OCI-LY7 (cell line): ENCODE measurements at regions not wholly inside any gene's neighbourhood (a gene's known extent, or its start where the extent isn't known, plus 50 kb on each side); places are given as distances from the start of the nearest gene placed in this dataset.

ENCODE experiments used
- BruUV-seq: library from RNA; stranded (reverse); fragments of 400-500 nt; replicated peaks from 2 replicates; lab custom pipeline; 2021; lab: Mats Ljungman, UMichigan
- CTCF ChIA-PET: fragments of 300-600 bp; sonication (Branson Sonifier 250); formaldehyde crosslinking; loops from one replicate; lab custom pipeline; 2022; ENCODE audit warnings: antibody characterized with exemption; ENCODE audit not compliant: unreplicated experiment; lab: Charles Lee
- POLR2A ChIA-PET: fragments of 300-600 bp; sonication (Branson Sonifier 250); formaldehyde crosslinking; loops from one replicate; lab custom pipeline; 2022; ENCODE audit warnings: antibody characterized with exemption; lab: Charles Lee
- DNase-seq: peaks from one replicate; pipeline ENCODE4 v3.0.0-alpha.2; 2015; ENCODE audit warnings: low spot score
- H2AFZ ChIP-seq: fragments of 200-600 bp; sonication (generic), shearing (Covaris generic); 2 replicates; pipeline ENCODE4 v1.6.1; 2014; ENCODE audit warnings: mild to moderate bottlenecking, antibody characterized with exemption, low read length, moderate library complexity
- H3K27ac ChIP-seq: fragments of 200-600 bp; sonication (generic); 2 replicates; pipeline ENCODE4 v1.5.1; 2014; ENCODE audit warnings: mixed run types, low read depth, mild to moderate bottlenecking, moderate library complexity, low read length, inconsistent platforms; ENCODE audit not compliant: poor library complexity, severe bottlenecking
- H3K36me3 ChIP-seq: fragments of 200-600 bp; sonication (generic); 2 replicates; pipeline ENCODE4 v1.6.1; 2014; ENCODE audit warnings: mild to moderate bottlenecking, antibody characterized with exemption, low read length, moderate library complexity, mixed read lengths; ENCODE audit not compliant: insufficient read depth
- H3K4me1 ChIP-seq: fragments of 200-600 bp; sonication (generic); 2 replicates; pipeline ENCODE4 v1.5.1; 2014; ENCODE audit warnings: mild to moderate bottlenecking, low read length; ENCODE audit not compliant: insufficient read depth, poor library complexity, severe bottlenecking
- H3K4me2 ChIP-seq: fragments of 200-600 bp; sonication (generic); 2 replicates; pipeline ENCODE4 v1.6.1; 2014; ENCODE audit warnings: mild to moderate bottlenecking, low read length
- H3K4me3 ChIP-seq: fragments of 200-600 bp; sonication (generic); 2 replicates; pipeline ENCODE4 v1.5.1; 2014; ENCODE audit warnings: mild to moderate bottlenecking, low read depth, low read length; ENCODE audit not compliant: poor library complexity, severe bottlenecking
- H3K79me2 ChIP-seq: fragments of 200-600 bp; sonication (generic); 2 replicates; pipeline ENCODE4 v1.6.1; 2016; ENCODE audit warnings: low read depth, mild to moderate bottlenecking, low read length, moderate library complexity, mixed read lengths; ENCODE audit not compliant: insufficient read depth
- H3K9me2 ChIP-seq: fragments of 200-600 bp; sonication (generic); 2 replicates; pipeline ENCODE4 v1.6.1; 2016; ENCODE audit warnings: mild to moderate bottlenecking, low read length, mixed read lengths; ENCODE audit not compliant: insufficient read depth
- H3K9me3 ChIP-seq: fragments of 200-600 bp; sonication (generic); 2 replicates; pipeline ENCODE4 v1.6.1; 2014; ENCODE audit warnings: mild to moderate bottlenecking, mixed run types, low read length, mixed read lengths
- H4K20me1 ChIP-seq: fragments of 200-600 bp; sonication (generic); 2 replicates; pipeline ENCODE4 v1.6.1; 2014; ENCODE audit warnings: mild to moderate bottlenecking, antibody characterized with exemption, low read length, moderate library complexity, mixed read lengths; ENCODE audit not compliant: insufficient read depth
- CTCF ChIP-seq: fragments of 200-600 bp; sonication (generic); conservative IDR thresholded peaks from 2 replicates; pipeline ENCODE4 v1.5.1; 2014; ENCODE audit warnings: mild to moderate bottlenecking, antibody characterized with exemption, low read length, moderate library complexity, mixed read lengths
- EZH2phosphoT487 ChIP-seq: fragments of 200-600 bp; sonication (generic); IDR thresholded peaks from 2 replicates; pipeline ENCODE4 v1.6.1; 2018; ENCODE audit warnings: low read depth, borderline replicate concordance, mild to moderate bottlenecking, mixed run types, antibody characterized with exemption, low read length, moderate library complexity, mixed read lengths
- intact Hi-C: fragments of 100-400 bp; cut with micrococcal nuclease; formaldehyde crosslinking; loops from one replicate; pipeline ENCODE4 v1.10.0; 2022; ENCODE audit not compliant: unreplicated experiment

- no peaks in the 10 kb centered on the region for H3K9me2 ChIP-seq
- no TSS peak for BruUV-seq
- intact Hi-C loops = no loop called here
- H3K4me1 ChIP-seq = no peaks in the 10 kb centered on the region
- H3K9me3 ChIP-seq = no peaks in the 10 kb centered on the region
- ChIA-PET POLR2A (interaction anchor here (0.9 kb wide), 1 partner anchor 10 kb away, joined by 5 read pairs; no protein-coding TSS in a partner anchor), CTCF (interaction anchor here (0.6 kb wide), 3 partner anchors 12 to 675 kb away, joined by 3 read pairs; no protein-coding TSS in a partner anchor)
- H3K4me3 ChIP-seq = no peak overlapping the region
- no peaks in the 10 kb centered on the region; the same call in 1 of the 2 replicates for H4K20me1 ChIP-seq
- no peak overlapping the region for H3K4me2 ChIP-seq
- H3K36me3 ChIP-seq = no peaks in the 10 kb centered on the region
- no peak for TF ChIP-seq CTCF
- TF ChIP-seq EZH2phosphoT487 = no peak
- no peak overlapping the region for H3K27ac ChIP-seq
- H2AFZ ChIP-seq = no peak overlapping the region
- DNase-seq = no peak
- no peaks in the 10 kb centered on the region for H3K79me2 ChIP-seq
Observed at GRCh38 chr20:5401277-5401875, 84.6 kb upstream of the PROKR2 start.

GRCh38 chr20:5400164-5400762, 83.5 kb upstream of the PROKR2 start:
- Histone ChIP-seq H3K27ac (no peak overlapping the region), H3K9me3 (no peaks in the 10 kb centered on the region), H2AFZ (no peak overlapping the region), H3K36me3 (no peaks in the 10 kb centered on the region), H3K79me2 (no peaks in the 10 kb centered on the region), H3K4me1 (no peaks in the 10 kb centered on the region), H3K9me2 (no peaks in the 10 kb centered on the region), H3K4me2 (no peak overlapping the region), H4K20me1 (no peaks in the 10 kb centered on the region; the same call in 1 of the 2 replicates), H3K4me3 (no peak overlapping the region)
- peak; percentile 8 for DNase-seq
- no TSS peak for BruUV-seq
- ChIA-PET CTCF (no interaction called here), POLR2A (no interaction called here)
- TF ChIP-seq CTCF (no peak), EZH2phosphoT487 (no peak)
- intact Hi-C loops = no loop called here

- BruUV-seq = no TSS peak
- ChIA-PET CTCF (no interaction called here), POLR2A (interaction anchor here (1.2 kb wide), 1 partner anchor 11 kb away, joined by 3 read pairs; no protein-coding TSS in a partner anchor)
- Histone ChIP-seq H3K27ac (no peak overlapping the region), H2AFZ (no peak overlapping the region), H3K4me3 (no peak overlapping the region), H3K36me3 (no peaks in the 10 kb centered on the region), H3K9me3 (no peaks in the 10 kb centered on the region), H3K4me2 (no peak overlapping the region), H3K4me1 (no peaks in the 10 kb centered on the region), H4K20me1 (no peaks in the 10 kb centered on the region; the same call in 1 of the 2 replicates), H3K9me2 (no peaks in the 10 kb centered on the region), H3K79me2 (no peaks in the 10 kb centered on the region)
- intact Hi-C loops = no loop called here
- TF ChIP-seq EZH2phosphoT487 (no peak), CTCF (no peak)
- no peak for DNase-seq
Observed at GRCh38 chr20:5397393-5397792, 80.6 kb upstream of the PROKR2 start.
